A204.1 (cell line): ENCODE measurements at regions not wholly inside any gene's neighbourhood (a gene's known extent, or its start where the extent isn't known, plus 50 kb on each side); places are given as distances from the start of the nearest gene placed in this dataset.

Experiments
- FAIRE-seq: peaks from 2 replicates; lab custom pipeline; 2012; peaks lifted over from hg19 to GRCh38; lab: Jason Lieb, UNC

- FAIRE-seq, result no peak
Observed at GRCh38 chr1:219993554-219994433, 52.5 kb downstream of the EPRS1 start.

DNA sequence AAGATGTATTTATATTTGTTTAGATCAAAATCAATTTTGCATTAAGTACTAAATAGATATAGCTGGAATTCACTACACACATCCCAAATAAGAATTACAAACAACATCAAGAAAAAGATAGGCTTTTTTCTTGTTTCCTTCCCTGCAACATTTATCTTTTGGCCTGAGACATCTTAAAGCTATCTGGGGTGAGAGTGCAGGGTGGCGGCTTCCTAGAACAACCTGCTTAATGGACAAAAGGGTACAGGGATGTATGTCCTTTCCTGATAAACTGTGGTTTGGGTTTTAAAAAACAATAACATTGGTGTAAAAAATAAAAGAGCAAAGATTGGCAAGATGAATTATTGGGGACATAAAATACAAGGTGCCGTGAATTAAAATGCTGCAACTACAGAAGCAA lies 54.4 kb downstream of the EPRS1 start:
- FAIRE-seq, result no peak

GRCh38 chr1:219991511-219991810 lies 54.8 kb downstream of the EPRS1 start:
- FAIRE-seq, result no peak

GRCh38 chr1:219990782-219991510 lies 55.4 kb downstream of the EPRS1 start:
- peak; percentile 97 for FAIRE-seq

- no peak for FAIRE-seq
Observed at GRCh38 chr1:219989766-219990165, 56.5 kb downstream of the EPRS1 start.

DNA sequence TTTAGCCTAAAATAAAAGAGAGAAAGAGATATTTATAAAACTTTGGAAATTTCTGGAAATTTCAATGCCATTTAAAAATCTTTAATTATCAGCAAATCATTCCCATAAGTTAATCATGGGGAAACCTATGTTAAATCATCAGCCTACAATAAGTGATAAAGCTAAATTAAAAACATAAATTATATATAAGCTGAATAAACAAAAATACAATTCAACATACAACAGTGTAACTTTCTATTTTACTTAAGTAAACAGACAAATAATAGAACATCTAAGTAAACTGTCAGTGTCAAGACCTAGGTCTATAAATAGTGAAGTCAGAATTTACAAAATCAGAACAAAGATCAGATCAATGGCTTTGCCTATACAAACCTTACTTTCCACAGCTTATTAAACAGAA lies 57.5 kb downstream of the EPRS1 start:
- FAIRE-seq, result no peak

- no peak for FAIRE-seq
Observed at GRCh38 chr1:219988387-219988786, 57.9 kb downstream of the EPRS1 start.

DNA sequence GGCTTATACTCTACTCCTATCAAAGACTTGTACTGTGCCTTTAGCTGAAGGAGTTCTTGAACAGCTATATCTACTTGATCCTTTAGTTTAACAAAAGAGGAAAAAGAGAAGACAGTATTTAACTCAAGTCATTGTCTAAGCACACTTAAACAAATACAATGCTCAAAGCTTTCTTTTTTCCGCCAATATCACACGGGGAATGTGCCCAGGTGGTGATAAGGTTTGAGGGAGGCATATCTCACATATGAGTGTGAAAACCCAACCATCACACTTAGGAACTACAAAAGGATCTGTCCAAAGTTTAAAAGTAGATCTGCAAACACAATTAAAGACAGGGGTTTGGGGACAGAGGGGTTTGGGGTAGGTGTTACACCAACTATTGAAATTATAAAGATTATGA lies 59.0 kb upstream of the SLC30A10 start:
- FAIRE-seq, result no peak

- no peak for FAIRE-seq
Observed at GRCh38 chr1:219985169-219985568, 56.8 kb upstream of the SLC30A10 start.
